GM19023 (cell line): ENCODE measurements at regions not wholly inside any gene's neighbourhood (a gene's known extent, or its start where the extent isn't known, plus 50 kb on each side); places are given as distances from the start of the nearest gene placed in this dataset.

Source experiments
- ATAC-seq: cut with Tn5 transposase; IDR thresholded peaks from one replicate; pipeline ENCODE4 v1.9.1; 2021; ENCODE audit warnings: mild to moderate bottlenecking, moderate library complexity; ENCODE audit not compliant: unreplicated experiment

GRCh38 chr11:15378941-15379340 is 264.2 kb downstream of the INSC start:
- no peak for ATAC-seq

DNA sequence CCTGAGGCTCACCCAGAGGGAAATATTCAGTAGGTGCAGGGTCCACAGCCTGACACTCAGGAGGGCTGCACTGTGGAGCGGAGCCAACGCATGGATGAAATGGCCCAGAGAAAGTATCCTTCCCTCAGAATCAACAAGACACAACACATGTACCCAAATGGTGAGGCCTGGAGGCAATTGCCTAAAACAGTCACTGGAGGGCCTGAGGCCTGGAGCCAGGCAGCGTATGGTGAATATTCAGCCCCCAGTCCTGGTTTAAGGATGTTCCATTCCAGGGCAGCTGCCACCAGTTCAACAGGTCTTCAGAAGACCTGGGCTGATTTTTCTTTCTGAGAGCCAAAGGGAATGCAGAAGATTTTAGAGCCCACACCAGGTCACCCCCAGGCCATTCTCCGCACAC is 264.8 kb downstream of the INSC start:
- ATAC-seq = no peak

DNA sequence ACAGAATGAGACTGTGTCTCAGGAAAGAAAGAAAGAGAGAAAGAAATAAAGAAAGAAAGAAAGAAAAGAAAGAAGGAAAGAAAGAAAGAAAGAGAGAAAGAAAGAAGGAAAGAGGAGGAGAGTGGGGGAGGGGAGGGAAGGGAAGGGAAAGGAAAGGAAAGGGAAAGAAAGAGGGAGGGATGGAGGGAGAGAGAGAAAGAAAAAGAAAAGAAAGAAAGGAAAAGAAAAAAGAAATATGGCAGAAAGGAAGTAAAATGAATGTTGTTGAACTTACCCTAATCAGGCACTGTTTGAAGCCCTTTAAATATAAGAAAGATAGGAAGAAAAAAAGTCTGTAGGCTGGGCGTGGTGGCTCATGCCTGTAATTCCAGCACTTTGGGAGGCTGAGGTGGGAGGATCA is 276.1 kb downstream of the INSC start:
- no peak for ATAC-seq

DNA sequence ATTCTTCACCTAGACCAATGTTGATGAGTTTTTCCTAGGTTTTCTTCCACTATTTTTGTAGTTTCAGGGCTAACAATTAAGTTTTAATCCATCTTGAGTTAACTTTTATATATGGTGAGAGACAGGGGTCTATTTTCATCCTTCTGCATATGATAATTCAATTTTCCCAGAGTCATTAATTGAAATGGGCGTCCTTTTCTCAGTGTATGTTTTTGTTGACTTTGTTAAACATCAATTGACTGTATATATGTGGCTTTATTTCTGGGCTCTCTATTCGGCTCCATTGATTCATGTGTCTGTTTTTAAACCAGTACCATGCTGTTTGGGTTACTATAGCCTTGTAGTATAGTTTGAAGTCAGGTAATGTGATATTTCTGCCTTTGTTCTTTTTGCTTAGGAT is 282.1 kb downstream of the INSC start:
- ATAC-seq = no peak

- ATAC-seq = no peak
These were observed 292.2 kb downstream of the INSC start for GRCh38 chr11:15406851-15407351.

DNA sequence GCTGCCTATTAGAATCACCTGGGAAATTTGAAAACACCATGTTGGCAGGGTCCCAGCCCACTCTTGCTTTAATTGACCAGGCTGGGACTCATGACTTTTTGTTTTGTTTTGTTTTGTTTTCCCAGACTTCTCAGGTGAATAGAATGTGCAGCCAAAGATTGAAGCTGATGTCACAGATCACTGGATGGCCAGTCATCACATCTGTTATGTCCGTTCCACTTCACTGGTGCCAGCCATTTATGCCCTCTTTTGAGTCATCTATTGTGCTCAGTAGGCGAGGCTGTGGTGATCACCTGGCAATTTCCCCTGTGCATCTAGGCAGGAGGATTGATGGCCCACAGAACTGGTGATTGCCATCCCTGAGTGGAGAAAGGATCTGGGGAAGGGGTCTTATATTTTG is 297.3 kb downstream of the INSC start:
- ATAC-seq = no peak

GRCh38 chr11:15418921-15419320 is 304.2 kb downstream of the INSC start:
- ATAC-seq = no peak

GRCh38 chr11:15419696-15420095 is 305.0 kb downstream of the INSC start:
- ATAC-seq = no peak

DNA sequence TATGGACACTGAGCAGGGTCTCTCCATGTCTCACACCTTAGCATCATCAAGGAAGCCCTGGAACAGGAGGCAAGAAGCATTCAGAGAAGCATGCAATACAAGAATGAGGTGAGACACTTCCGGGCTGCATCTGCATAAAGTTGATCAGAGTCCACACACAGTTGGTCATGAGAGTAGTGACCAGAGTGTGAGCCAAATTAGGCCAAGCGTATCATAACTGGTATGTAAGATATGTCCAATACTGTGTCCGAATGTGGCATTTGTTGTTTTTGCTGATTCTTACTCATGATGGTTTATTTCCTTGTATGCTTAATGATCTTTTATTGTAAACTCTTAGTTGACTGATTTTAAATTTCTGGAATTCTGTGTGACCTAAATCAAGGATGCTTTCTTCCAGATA is 315.7 kb downstream of the INSC start:
- ATAC-seq = no peak

DNA sequence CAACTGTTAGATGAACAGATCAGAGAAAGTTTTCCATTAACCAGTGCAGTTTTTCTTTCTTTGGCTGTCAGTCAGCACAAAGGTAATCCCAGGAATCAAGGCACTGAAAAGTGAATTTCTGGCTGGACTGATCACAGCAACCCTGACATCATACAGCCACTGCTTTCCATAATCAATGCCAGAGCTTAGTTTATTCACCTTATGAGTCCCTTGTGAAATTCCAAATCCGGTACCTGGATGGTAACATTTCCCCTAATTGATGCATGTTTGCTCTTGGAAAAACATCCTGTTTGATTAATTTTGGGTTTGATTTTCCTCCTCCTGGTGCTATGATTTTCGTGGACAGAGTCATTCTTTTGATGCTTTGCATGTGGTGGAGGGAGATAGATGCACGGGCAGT is 319.8 kb downstream of the INSC start:
- ATAC-seq = no peak

DNA sequence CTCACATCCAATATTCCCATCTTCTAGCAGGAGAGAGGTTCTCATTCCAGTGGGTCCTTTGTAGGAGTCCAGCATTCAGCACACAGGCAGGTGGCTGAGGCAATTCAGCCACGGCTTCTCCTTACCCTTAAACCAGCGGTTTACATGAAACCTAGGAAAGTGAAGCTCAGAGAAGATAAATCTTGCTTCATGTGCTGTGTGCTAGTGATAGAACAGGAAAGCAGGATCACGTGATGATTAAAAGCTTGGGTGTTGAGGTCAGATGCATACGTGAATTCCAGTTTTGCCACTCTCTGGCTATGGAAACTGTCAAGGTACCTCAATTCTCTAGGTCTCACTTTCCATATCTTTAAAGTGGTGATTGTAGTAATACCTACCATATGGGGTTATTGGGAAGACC is 331.6 kb downstream of the INSC start:
- ATAC-seq = no peak

- no peak for ATAC-seq
These were observed 332.2 kb downstream of the INSC start for GRCh38 chr11:15446929-15447328.

- ATAC-seq = no peak
These were observed 337.0 kb downstream of the INSC start for GRCh38 chr11:15451713-15452112.

- no peak for ATAC-seq
These were observed 338.6 kb downstream of the INSC start for GRCh38 chr11:15453211-15453765.

- no peak for ATAC-seq
These were observed 353.7 kb downstream of the INSC start for GRCh38 chr11:15468466-15468865.

GRCh38 chr11:15471048-15471894 is 356.5 kb downstream of the INSC start:
- no peak for ATAC-seq

DNA sequence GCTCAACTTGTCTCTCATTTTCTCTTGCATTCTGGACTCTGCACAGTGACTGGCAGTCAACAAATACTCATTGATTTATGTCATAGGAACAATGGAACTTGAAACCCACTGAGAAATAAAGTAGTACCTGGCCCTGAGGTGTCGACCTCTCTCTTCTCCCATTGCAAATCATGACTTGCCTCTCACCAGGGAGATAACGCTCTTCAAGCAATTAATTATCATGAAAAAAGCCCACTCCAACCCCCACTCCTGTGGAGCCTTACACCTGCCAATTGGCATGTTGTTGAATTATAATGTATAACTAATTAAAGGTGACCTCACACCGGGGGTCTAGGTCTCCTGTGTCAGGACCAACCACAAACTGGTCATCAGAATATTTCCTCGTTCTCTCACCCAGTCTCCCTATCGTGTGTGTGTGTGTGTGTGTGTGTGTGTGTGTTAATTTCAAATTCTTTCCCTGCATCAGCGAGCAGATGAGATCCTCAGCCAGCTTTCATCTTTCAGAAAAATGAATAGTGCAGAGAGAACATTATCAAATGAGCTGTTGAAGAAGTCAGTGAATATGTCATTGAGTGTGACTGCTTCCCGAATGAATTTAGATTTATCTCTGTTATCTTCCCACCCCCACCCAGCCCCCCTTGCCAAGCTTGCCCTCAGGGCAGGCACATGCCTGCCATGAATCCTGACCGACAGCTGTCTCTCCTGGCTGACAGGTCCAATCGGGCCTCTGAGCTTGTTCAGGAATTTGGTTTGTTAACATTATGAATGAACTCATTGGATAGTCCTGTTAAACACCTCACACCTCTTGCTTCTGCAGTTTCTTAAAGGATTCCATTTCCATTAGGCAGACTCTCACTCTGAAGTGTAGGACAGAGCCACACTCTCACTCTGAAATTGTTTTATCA is 357.4 kb downstream of the INSC start:
- ATAC-seq = no peak

DNA sequence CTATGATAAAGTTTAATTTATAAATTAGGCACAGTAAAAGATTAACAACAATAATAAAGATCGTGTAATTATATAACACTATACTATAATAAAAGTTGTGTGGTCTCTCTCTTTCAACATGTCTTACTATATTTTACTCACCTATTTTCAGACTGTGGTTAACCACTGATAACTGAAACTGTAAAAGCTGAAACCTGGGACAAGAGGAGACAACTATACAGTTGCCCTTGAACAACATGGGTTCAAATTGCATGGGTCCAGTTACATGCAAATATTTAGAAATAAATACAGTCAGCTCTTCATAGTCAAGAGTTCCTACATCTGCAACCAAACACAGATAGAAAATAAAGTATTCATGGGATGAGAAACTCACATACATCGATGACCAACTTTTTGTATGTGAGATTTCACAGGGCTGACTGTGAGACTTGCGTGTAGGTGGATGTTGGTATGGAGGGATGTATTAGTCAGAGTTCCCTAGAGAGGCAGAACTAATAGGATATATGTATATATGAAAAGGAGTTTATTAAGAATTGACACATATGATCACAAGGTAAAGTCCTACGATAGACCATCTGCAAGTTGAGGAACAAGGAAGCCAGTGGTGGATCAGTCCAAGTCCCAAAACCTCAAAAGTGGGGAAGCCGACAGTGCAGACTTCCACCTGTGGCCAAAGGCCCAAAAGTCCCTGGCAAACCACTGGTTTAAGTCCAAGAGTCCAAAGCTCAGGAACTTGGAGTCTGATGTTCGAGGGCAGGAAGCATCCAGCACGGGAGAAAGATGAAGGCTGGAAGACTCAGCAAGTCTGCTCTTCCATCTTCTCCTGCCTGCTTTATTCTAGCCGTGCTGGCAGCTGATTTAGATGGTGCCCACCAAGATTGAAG is 359.5 kb downstream of the INSC start:
- ATAC-seq = peak; percentile 52

DNA sequence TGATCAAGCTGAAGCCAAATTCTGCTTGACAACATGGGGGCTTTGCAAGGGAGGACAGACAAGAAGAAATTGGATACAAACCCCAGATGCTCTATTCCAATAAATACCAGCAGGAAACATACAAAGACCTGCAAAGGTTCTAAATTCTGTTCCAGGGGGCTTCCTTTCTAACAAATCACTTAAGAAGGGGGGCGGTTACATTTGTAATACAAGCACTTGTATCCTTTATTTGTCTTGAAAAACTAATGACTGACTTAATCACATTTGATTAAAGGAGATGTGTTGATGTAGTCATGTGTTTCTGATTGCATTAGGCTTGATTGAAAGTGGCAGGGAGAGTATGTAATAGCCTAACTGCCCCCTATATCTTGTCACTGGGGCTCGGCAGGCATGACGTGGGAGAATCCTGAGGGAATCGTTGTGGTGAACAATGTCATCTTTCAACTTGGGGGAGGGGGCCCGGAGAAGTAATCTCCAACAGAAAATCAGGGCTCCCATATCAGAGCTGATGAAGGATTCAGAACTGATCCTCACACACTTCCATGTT is 361.7 kb downstream of the INSC start:
- ATAC-seq = no peak

DNA sequence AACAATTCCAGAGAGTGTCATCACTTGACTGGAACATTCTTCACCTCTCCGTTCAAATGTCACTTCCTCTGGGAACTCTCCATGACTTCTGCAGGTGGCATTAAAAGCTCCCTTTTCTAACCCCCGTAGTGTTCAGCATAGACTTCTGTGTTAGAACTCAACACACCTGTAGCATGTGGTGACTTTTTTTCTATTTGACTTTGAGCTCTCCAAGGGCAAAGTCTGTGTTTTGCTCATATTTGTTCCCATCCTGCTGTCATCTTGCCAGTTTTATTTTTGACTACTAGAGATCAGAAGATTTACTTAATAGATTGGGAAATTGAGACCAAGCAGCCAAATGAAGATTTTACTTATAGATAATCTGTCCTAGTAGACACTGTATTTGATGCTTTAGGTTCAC is 367.1 kb downstream of the INSC start:
- no peak for ATAC-seq
